WTC11 (cell line): ENCODE measurements at regions not wholly inside any gene's neighbourhood (a gene's known extent, or its start where the extent isn't known, plus 50 kb on each side); places are given as distances from the start of the nearest gene placed in this dataset.

Source experiments
- ATAC-seq: fragments of 200-7000 bp; cut with Tn5 transposase; 2 replicates; pipeline ENCODE4 v1.10.0; 2021; ENCODE audit warnings: mild to moderate bottlenecking, moderate library complexity
- CTCF ChIA-PET: fragments of 300-600 bp; sonication (Branson Sonifier 250); formaldehyde crosslinking; loops from one replicate; lab custom pipeline; 2021; ENCODE audit warnings: antibody characterized with exemption; lab: Charles Lee
- POLR2A ChIA-PET: fragments of 350-600 bp; sonication (Branson Sonifier 250); formaldehyde crosslinking; loops from one replicate; lab custom pipeline; 2021; ENCODE audit warnings: antibody characterized with exemption; lab: Charles Lee
- DNase-seq: peaks from one replicate; pipeline ENCODE4 v3.0.0; 2021; ENCODE audit warnings: low spot score
- H3K27ac Mint-ChIP-seq: 2 replicates; pipeline ENCODE4 v1.8.0; 2021; ENCODE audit warnings: mixed read lengths
- H3K27me3 Mint-ChIP-seq: 2 replicates; pipeline ENCODE4 v1.8.0; 2021; ENCODE audit warnings: low read depth, mild to moderate bottlenecking, moderate library complexity, mixed read lengths
- H3K36me3 Mint-ChIP-seq: 2 replicates; pipeline ENCODE4 v1.8.0; 2021; ENCODE audit warnings: mixed read lengths
- H3K4me1 Mint-ChIP-seq: 2 replicates; pipeline ENCODE4 v1.8.0; 2022; ENCODE audit warnings: mixed read lengths
- H3K4me3 Mint-ChIP-seq: 2 replicates; pipeline ENCODE4 v1.8.0; 2021; ENCODE audit warnings: mild to moderate bottlenecking, moderate library complexity, mixed read lengths
- H3K9me3 Mint-ChIP-seq: 2 replicates; pipeline ENCODE4 v1.8.0; 2021; ENCODE audit warnings: mixed read lengths
- CREB1 ChIP-seq: sonication (generic); formaldehyde crosslinking; IDR thresholded peaks from 2 replicates; pipeline ENCODE4 v1.8.0; 2023; ENCODE audit warnings: mild to moderate bottlenecking, missing genetic modification reagents
- FOXP1 ChIP-seq: sonication (generic); formaldehyde crosslinking; IDR thresholded peaks from 2 replicates; pipeline ENCODE4 v1.8.0; 2022; ENCODE audit warnings: missing genetic modification reagents, mild to moderate bottlenecking, moderate library complexity, borderline replicate concordance
- MAX ChIP-seq: sonication (generic); formaldehyde crosslinking; IDR thresholded peaks from 2 replicates; pipeline ENCODE4 v1.8.0; 2022; ENCODE audit warnings: mild to moderate bottlenecking, missing genetic modification reagents
- NFATC4 ChIP-seq: fragments of 250-450 bp; sonication (Bioruptor Pico); IDR thresholded peaks from 2 replicates; pipeline ENCODE4 v1.9.0; 2021; ENCODE audit warnings: mild to moderate bottlenecking
- SOX15 ChIP-seq: fragments of 250-450 bp; sonication (Bioruptor Pico); IDR thresholded peaks from 2 replicates; pipeline ENCODE4 v1.9.0; 2021; ENCODE audit warnings: mild to moderate bottlenecking
- TEAD1 ChIP-seq: sonication (generic); formaldehyde crosslinking; IDR thresholded peaks from 2 replicates; pipeline ENCODE4 v1.8.0; 2022; ENCODE audit warnings: mild to moderate bottlenecking, missing genetic modification reagents
- ZNF263 ChIP-seq: sonication (generic); formaldehyde crosslinking; IDR thresholded peaks from 2 replicates; pipeline ENCODE4 v1.8.1; 2022; ENCODE audit warnings: low read depth, mild to moderate bottlenecking, moderate library complexity, missing genetic modification reagents
- ZNF512 ChIP-seq: sonication (generic); formaldehyde crosslinking; IDR thresholded peaks from 2 replicates; pipeline ENCODE4 v1.8.1; 2022; ENCODE audit warnings: missing genetic modification reagents, borderline replicate concordance
- TF ChIP-seq, protein P1 (sequence below): sonication (generic); formaldehyde crosslinking; IDR thresholded peaks from 2 replicates; pipeline ENCODE4 v1.8.1; 2023; ENCODE audit warnings: mild to moderate bottlenecking, missing genetic modification reagents, moderate library complexity
- TF ChIP-seq, protein P2 (sequence below): fragments of 250-450 bp; sonication (Bioruptor Pico); IDR thresholded peaks from 2 replicates; pipeline ENCODE4 v1.9.0; 2021; ENCODE audit warnings: mild to moderate bottlenecking
- TF ChIP-seq, protein P3 (sequence below): sonication (generic); formaldehyde crosslinking; conservative IDR thresholded peaks from 2 replicates; pipeline ENCODE4 v1.8.1; 2022; ENCODE audit warnings: mild to moderate bottlenecking, missing genetic modification reagents
- TF ChIP-seq, protein P4 (sequence below): sonication (generic); formaldehyde crosslinking; IDR thresholded peaks from 2 replicates; pipeline ENCODE4 v1.8.0; 2022; ENCODE audit warnings: missing genetic modification reagents
- TF ChIP-seq, protein P5 (sequence below): sonication (generic); formaldehyde crosslinking; IDR thresholded peaks from 2 replicates; pipeline ENCODE4 v1.8.1; 2023; ENCODE audit warnings: mild to moderate bottlenecking, missing genetic modification reagents, borderline replicate concordance

DNA sequence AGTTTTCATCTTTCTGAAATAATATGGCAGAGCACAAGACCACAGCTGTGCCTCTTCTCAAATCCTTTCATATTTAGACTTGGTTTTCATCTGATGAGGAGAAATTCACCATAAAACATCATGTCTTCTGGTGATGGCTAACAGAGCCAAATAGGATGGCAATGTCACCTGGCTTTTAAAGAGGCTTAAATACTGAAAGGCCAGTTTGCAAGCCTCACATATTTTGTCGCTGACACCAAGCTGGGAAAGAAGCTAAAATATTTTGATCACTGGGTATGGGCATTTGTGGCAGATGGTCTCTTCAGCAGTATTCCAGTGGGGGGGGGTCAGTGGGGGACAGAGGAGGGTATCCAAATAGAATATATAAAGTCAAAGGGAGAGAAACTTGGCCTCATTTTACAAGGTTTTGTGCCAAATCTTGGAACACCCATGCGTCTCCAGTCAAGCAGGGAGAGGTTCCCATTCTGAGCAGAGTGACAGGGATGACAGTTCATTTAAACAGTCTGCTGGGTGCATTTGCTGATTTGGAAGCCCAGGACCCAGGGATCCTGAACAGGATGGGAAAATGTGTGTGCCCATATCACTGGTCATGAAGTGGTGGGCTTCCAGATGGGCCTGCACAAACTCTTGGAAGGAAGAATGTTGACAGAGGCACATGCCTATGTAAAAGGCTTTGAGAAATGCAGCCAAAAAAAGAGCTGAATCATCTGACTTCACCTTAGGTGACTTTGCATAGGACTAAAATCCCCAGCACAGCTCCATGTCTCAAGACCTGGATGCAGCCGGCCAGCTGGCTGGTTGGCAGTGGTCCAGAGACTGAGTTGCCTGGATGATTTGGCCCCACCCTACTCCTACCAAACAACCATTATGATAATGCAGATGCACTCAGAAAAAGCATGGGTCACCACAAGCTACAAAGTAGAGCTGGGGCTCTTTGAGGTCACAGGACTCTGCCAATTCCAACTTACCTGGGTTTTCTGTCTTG is 484.4 kb upstream of the NR3C2 start:
- Mint-ChIP-seq H3K4me1 (peaks cover 5% of the 10 kb centered on the region), H3K9me3 (peaks cover 37% of the 10 kb centered on the region), H3K27ac (no peak overlapping the region), H3K27me3 (no peaks in the 10 kb centered on the region), H3K36me3 (peaks cover 27% of the 10 kb centered on the region), H3K4me3 (no peak overlapping the region)
- ATAC-seq = no peak
- ChIA-PET CTCF (no interaction called here), POLR2A (no interaction called here)
- DNase-seq = no peak
- TF ChIP-seq CREB1 (CRISPR knock-in tag) (no peak), MAX (no peak), FOXP1 (CRISPR knock-in tag) (no peak), TEAD1 (CRISPR knock-in tag) (no peak), SOX15 (CRISPR knock-in tag) (no peak), NFATC4 (CRISPR knock-in tag) (no peak), ZNF512 (CRISPR knock-in tag) (no peak), ZNF263 (no peak)
- TF ChIP-seq, protein P1, sequence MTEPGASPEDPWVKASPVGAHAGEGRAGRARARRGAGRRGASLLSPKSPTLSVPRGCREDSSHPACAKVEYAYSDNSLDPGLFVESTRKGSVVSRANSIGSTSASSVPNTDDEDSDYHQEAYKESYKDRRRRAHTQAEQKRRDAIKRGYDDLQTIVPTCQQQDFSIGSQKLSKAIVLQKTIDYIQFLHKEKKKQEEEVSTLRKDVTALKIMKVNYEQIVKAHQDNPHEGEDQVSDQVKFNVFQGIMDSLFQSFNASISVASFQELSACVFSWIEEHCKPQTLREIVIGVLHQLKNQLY (CRISPR knock-in tag) = no peak
- TF ChIP-seq, protein P2, sequence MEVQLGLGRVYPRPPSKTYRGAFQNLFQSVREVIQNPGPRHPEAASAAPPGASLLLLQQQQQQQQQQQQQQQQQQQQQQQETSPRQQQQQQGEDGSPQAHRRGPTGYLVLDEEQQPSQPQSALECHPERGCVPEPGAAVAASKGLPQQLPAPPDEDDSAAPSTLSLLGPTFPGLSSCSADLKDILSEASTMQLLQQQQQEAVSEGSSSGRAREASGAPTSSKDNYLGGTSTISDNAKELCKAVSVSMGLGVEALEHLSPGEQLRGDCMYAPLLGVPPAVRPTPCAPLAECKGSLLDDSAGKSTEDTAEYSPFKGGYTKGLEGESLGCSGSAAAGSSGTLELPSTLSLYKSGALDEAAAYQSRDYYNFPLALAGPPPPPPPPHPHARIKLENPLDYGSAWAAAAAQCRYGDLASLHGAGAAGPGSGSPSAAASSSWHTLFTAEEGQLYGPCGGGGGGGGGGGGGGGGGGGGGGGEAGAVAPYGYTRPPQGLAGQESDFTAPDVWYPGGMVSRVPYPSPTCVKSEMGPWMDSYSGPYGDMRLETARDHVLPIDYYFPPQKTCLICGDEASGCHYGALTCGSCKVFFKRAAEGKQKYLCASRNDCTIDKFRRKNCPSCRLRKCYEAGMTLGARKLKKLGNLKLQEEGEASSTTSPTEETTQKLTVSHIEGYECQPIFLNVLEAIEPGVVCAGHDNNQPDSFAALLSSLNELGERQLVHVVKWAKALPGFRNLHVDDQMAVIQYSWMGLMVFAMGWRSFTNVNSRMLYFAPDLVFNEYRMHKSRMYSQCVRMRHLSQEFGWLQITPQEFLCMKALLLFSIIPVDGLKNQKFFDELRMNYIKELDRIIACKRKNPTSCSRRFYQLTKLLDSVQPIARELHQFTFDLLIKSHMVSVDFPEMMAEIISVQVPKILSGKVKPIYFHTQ (CRISPR knock-in tag) = no peak
- TF ChIP-seq, protein P3, sequence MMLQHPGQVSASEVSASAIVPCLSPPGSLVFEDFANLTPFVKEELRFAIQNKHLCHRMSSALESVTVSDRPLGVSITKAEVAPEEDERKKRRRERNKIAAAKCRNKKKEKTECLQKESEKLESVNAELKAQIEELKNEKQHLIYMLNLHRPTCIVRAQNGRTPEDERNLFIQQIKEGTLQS (CRISPR knock-in tag) = no peak
- TF ChIP-seq, protein P4, sequence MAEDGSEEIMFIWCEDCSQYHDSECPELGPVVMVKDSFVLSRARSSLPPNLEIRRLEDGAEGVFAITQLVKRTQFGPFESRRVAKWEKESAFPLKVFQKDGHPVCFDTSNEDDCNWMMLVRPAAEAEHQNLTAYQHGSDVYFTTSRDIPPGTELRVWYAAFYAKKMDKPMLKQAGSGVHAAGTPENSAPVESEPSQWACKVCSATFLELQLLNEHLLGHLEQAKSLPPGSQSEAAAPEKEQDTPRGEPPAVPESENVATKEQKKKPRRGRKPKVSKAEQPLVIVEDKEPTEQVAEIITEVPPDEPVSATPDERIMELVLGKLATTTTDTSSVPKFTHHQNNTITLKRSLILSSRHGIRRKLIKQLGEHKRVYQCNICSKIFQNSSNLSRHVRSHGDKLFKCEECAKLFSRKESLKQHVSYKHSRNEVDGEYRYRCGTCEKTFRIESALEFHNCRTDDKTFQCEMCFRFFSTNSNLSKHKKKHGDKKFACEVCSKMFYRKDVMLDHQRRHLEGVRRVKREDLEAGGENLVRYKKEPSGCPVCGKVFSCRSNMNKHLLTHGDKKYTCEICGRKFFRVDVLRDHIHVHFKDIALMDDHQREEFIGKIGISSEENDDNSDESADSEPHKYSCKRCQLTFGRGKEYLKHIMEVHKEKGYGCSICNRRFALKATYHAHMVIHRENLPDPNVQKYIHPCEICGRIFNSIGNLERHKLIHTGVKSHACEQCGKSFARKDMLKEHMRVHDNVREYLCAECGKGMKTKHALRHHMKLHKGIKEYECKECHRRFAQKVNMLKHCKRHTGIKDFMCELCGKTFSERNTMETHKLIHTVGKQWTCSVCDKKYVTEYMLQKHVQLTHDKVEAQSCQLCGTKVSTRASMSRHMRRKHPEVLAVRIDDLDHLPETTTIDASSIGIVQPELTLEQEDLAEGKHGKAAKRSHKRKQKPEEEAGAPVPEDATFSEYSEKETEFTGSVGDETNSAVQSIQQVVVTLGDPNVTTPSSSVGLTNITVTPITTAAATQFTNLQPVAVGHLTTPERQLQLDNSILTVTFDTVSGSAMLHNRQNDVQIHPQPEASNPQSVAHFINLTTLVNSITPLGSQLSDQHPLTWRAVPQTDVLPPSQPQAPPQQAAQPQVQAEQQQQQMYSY = no peak
- TF ChIP-seq, protein P5, sequence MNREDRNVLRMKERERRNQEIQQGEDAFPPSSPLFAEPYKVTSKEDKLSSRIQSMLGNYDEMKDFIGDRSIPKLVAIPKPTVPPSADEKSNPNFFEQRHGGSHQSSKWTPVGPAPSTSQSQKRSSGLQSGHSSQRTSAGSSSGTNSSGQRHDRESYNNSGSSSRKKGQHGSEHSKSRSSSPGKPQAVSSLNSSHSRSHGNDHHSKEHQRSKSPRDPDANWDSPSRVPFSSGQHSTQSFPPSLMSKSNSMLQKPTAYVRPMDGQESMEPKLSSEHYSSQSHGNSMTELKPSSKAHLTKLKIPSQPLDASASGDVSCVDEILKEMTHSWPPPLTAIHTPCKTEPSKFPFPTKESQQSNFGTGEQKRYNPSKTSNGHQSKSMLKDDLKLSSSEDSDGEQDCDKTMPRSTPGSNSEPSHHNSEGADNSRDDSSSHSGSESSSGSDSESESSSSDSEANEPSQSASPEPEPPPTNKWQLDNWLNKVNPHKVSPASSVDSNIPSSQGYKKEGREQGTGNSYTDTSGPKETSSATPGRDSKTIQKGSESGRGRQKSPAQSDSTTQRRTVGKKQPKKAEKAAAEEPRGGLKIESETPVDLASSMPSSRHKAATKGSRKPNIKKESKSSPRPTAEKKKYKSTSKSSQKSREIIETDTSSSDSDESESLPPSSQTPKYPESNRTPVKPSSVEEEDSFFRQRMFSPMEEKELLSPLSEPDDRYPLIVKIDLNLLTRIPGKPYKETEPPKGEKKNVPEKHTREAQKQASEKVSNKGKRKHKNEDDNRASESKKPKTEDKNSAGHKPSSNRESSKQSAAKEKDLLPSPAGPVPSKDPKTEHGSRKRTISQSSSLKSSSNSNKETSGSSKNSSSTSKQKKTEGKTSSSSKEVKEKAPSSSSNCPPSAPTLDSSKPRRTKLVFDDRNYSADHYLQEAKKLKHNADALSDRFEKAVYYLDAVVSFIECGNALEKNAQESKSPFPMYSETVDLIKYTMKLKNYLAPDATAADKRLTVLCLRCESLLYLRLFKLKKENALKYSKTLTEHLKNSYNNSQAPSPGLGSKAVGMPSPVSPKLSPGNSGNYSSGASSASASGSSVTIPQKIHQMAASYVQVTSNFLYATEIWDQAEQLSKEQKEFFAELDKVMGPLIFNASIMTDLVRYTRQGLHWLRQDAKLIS (CRISPR knock-in tag) = no peak
